ENCODE measurements at regions not wholly inside any gene's neighbourhood (a gene's known extent, or its start where the extent isn't known, plus 50 kb on each side); places are given as distances from the start of the nearest gene placed in this dataset.

DNA sequence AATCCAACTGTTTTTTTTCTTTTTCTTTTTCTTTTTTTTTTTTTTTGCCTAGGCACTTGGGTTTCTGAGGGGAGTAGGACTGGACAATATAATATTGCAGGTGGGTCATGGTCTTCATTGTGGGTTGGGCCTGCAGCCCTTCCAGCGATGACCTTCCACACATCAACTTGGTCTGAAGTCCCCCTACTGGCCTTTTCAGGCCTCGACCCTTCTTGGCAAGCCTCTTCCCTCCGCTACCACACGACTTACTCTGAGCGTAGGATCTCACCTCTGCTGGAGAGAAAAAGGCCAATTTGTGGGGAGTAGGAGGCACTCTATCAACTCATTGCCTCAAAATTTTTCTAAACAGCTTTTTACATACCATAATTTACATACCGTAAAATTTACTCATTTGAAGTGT lies 51.1 kb upstream of the GRIK3 start:
- DNase-seq, result no peak

DNA sequence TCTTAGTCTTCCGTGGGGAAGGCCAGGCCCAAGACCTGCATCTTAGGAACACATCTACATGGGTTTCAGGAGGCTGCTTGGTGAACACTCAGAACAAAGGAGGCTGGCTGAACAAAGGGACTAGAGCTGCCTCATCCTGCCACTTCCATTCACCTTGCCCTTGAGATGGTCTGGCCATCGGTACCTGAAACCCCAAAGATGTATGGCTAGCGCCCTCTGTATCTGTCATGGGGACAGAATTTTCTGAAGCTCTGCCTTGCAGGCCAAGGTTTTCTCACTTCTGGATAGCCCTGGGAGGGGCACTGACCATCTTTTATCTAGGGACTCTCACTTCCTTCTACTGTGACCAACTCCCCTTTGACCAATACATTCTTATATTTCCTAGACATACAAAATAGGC lies 55.4 kb upstream of the GRIK3 start:
- no peak for DNase-seq

DNA sequence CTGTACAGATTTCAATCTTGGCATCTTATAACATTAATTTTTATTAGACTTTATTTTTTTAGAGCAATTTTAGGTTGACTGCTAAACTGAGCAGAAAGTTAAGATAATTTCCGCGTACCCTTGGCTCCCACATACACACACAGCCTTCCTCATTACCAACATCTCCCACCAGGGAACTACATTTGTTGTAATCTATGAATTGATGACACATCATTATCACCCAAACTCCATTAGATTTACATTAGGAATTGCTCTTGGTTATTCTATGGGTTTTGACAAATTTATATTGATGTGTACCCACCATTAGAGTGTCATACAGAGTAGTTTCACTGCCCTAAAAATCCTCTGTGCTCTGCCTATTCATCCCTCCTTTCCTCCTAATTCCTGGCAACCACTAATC lies 56.4 kb upstream of the GRIK3 start:
- DNase-seq, result no peak

DNA sequence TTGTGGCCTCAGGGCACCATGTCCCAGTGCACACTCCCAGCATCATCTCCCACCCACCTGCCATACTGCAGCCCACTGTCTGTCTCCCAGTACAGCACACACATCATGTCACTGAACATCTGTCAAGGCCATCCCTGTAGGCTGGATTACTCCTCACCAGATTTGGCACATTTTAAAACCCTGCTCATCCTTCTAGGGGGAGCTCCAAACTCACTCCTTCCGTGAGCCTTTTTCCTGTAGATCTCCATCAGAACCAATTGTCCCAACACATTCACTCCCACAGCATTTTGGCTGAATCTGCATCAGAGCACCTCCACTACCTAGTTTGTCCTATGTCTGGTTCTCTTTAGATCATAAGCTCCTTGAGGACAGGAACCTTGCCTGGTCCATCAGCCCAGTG lies 58.6 kb upstream of the GRIK3 start:
- DNase-seq, result no peak

DNA sequence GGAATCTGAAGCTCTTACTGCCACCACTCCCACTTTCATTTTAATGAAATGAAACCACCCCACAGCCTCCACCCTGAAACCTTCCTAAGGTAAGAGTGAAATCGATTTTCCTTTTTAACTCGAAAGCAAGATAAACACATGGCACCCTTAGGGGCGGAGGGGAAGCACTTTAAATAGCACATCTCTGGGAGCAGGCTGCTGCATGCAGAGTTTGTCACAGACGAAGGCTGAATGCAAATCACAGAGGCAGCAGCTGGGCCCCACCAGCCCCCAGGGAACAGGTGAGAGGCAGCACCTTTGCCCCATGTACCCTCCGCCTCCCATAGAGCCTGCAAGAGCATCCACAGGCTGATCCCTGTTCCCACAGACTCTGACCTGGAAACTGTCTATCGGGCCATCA lies 60.0 kb upstream of the GRIK3 start:
- no peak for DNase-seq

DNA sequence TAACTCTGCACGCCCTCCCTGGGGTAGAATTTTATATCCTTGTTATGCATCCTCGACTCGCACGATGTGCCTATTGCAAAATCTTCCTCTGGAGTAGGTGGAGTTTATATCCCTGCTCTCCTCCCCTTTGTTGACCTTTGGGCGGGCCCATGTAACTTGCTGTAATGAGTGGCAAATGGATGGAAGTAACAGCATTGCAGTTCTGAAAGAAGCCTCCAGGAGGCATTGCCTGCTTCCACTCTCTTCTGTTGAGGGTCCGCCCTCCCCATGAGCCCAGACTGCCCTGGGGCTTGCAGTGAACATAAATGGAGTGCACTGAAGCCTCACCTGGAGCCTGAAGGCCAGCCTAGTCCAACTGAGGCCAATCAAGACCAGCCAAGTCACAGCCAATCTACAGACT lies 62.2 kb upstream of the GRIK3 start:
- no peak for DNase-seq

DNA sequence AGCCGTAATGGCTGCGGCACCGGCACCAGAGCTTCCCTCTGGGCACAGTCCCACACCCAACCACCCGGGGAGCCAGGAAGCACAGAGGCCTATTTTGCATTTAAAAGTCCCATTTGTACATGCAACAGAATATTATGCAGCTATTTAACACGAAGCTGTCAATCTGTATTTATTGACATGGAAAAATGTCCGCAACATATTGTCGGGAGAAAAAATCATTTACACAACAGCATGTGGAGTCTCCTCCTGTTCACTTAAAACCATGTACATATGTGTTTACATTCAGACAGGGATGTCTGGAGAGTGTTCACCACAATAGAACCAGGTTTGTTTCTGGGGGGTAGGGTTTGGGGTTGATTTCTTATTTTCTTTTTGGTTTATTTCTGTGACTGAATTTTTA lies 63.4 kb upstream of the GRIK3 start:
- DNase-seq, result no peak

DNA sequence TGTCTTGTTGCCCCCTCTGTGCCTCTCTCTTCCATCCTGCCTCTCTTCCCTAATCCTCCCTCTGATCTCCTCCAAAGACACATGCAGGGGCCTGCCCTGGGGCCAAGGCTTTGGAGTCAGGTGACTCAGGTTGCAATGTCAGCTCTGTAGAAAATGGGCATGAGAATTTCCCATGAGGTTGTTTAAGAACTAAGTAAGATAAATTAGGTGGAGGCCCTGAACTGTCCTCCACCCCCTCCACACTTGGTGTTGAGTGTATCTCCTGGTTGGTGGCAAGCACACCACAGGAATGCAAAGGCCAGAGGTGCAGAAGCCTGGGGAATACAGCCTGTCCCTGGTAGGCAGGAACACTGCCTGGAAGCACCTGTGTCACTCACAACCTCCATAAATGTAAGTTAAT lies 63.9 kb upstream of the GRIK3 start:
- DNase-seq, result no peak

DNA sequence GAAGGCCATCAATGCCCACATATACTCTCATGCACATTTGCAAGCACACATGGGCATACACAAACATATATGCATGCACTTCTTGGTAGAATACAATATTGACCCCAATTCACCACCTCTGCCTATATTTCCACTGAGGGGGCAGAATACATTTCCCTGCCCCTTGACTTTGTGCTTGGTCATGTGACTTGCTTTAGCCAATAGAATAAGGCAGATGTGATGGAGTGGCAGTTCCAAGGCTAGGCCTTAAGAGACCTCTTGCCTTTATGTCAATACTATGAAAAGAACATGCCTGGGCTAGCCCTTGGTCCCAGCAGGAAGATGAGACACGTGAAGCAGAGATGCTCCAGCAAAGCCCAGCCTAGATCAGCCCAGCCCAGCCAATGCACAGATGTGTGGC lies 66.0 kb upstream of the GRIK3 start:
- DNase-seq, result no peak

DNA sequence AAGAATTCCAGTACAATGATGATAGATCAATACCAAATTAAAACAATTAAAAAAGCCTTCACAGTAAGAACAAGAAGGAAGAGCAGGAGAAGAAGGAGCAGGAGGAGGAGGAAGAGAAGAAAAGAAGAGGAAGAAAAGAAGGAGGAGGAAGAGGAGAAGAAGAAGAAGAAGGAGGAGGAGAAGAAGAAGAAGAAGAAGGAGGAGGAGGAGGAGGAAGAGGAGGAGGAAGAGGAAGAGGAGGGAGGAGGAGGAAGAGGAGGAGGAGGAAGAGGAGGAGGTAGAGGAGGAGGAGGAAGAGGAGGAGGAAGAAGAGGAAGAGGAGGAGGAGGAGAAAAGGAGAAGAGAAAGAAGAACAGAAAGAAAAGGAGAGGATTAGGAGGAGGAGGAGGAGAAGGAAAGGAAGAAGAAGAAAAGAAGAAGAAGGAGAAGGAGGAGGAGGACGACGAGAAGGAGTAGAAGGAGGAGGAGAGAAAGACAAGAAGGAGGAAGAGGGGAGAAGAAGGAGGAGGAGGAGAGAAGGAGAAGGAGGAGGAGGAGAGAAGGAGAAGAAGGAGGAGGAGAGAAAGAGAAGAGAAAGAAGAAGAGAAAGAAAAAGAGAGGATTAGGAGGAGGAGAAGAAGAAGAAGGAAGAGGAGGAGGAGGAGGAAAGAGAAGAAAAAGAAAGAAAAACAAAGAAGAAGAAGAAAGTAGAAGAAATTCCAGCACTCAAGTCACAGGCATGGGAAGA lies 68.5 kb upstream of the GRIK3 start:
- no peak for DNase-seq

DNA sequence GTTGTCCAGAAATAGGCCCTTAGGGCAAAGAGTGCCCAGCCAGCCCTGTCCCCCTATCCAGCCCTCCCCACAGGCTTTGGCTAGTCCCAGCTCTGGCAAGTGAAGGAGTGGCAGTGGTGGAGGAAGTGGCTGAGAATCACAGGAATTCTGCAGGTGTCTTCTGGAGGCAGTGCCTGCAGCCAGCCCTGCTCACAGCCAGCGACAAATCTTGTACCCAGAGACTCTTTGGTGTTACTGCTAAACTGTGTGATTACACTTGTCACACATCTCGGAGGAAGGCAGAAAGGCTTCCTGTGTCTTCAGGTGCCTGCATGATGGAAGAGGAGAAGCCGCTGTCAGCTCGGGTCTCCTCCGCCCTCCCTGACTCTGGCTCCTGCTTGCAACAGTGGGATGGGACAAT lies 71.6 kb upstream of the GRIK3 start:
- no peak for DNase-seq

DNA sequence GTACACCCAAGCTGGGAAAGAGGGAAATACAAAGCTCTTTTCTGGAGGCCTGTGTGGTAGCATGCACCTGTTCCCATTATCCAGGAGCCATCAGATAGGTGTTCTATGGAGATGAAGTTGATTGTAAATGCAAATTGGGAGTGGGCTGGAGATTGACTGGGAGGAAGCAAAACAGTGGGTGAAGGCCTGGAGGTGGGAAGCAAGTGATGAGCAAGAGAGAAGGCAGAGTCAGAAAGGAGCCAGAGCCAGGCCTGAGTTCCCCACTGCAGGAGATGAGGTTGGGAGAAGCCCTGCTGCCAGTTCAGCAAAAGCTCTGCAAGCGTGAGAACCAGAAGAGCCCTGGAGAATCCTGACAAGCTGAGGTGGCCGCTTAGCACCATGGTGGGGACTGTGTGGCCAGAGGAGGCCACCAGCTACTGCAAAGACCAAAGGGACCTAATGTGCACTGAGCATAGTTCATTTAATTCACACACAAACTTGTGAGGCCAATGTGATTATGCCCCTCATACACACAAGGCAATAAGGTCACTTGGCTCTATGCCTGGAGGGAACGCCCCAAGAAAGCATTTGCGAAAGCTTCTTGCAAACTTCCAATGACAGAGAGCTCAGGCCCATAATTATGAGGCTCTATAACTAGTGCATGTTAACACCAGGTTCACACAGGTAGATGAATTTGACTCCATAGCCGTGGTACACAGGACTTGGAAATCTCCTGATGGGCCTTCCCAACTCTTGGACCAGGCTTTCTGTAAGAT lies 73.0 kb upstream of the GRIK3 start:
- DNase-seq, result no peak

DNA sequence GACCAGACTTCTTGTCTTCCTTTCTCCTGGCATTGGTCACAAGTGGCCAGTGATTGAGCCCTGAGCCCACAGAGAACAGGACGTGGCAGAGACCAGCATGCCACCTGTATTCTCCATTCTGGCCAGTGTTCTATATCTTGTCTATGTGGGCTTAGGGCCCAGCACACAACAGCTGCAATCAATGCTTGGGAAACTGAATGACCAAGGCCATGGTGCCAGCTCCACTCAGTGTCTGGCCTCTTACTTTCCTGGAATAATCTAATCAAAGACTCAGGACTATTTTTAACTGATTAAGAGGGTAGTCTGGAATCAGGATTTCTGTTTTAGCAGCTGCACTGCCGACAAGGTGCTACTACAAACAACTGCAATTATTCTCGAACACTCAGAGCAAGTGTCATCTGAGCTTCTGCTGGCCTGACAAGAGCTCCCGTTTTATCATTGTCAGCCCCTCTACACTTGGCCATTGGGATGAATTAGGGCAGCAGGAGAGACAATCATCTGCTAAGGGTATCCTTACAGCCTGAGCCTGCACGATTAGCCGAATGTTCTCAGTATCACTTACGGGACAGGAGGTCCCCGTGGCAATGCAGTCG lies 74.4 kb upstream of the GRIK3 start:
- no peak for DNase-seq

DNA sequence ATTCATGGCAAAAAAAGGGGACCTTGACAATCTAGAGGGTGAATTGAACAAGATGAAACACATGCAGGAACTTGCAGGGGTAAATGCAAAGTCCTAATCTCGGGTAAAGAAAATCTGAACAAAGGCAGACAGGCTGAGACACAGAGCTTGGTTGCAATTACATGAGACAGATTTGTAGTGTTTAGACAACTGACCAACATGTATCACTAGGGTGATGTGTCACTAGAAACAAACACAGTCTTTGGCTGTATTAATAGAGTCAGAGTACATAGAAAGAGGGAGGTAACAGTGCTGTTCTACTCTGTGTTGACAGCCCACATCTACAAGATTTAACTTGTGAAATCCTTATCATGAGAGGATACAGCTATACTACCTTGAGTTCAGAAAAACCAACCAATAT lies 78.1 kb upstream of the GRIK3 start:
- no peak for DNase-seq

DNA sequence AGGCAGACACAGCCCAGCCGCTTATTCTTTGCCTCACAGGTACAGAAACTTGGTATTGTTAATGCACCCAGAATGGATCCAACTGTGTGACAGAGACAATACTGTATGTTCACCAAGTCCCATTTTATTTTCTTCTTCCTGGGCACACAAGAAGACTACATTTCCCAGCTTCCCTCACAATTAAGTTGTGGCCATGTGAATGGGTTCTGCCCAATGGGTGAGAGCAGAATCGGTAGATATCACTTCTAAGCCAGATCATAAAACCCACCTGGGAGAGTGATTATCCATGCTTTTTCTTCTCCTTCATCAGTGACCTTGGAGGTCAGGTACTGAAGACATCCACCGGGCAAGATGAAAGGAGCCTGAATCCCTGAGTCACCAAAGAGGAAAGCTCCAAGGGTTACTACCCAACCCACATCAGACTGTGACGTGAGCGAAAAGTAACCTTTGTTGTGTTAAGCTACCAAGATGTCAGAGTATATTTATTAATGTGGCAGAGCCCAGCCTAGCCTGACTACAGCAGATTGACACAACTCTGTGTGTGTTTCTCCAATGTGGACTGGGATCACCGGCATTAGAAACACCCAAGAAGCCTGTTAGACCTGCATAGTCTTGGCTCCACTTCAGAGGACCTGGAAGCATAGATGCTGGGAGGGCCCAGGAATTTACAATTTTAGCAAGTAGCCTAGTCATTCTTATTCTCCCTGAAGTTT lies 79.1 kb upstream of the GRIK3 start:
- DNase-seq, result no peak

DNA sequence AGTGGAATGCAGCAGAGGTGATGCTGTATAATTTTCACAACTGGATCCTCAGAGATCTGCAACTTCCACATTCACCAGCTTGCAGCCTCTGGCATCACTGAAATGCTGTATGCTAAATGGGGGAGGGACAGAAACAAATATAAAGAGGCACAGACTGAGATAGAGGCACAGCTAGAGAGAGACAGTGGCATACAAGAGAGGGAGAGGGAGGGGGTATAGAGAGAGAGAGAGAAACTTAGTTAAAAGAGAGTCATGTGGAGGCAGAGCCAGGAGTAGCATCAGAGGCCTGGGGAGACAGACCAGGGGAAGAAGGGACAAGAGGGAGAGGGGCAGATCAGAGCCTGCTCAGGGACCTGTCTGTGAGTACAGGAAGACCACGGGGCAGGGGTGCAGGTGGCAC lies 84.5 kb upstream of the GRIK3 start:
- DNase-seq, result no peak

DNA sequence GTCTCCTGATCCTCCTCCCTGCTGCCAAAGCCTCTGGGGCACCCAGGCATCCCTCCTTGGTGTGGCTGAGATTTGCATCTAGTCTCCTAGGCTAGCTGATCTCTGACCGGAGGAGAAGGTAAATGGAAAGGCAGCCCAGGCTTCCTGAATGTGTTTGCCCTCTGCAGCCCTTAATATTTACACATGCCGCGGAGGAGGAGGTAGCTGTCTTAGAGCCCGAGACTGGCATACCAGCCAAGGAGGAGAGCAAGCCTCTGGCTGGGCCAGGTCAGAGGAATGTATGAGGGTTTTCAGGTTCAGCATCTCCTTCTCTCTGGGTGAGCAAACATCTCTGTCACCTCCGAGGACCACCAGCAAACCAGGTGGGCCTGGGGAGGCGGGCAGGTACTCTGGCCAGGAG lies 86.0 kb upstream of the GRIK3 start:
- no peak for DNase-seq

DNA sequence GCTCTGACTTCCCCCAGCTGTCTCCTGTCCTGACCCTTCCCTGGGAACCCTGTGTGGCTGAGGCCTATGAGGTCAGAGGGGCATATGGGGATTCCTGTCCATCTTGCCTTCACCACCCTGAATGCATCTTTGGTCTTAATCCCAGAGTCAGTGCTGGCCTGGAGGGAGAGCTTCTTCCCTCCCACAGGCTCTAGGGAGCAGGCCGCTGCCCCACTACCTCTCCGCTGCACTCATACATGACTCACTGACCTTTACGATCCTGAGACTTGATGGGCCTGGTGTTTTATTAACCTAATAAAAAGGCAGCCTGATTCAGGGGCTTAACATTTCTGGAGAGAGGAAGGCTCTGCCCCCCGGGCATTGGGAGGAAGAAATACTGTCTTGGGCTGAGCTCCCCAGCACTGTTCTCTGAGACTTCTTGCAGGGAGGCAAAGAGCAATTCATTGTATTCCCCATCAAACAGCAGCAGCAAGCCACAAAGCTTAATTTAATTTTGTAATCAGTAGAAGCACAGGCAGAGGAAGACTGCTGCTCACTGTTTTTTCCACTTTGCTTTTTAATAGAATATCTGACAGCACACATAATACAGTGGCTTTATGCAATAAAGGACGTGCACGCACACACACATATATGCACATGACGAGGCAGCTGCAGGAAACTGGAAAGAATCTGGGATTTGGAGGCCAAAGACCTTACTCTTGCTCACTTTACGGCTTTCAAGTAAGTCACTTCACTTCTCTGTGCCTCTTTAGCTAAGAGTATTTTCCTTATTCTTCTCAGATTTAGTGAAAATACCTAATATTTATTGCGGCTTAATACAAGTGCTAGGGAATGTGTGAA lies 89.2 kb upstream of the GRIK3 start:
- DNase-seq, result no peak

DNA sequence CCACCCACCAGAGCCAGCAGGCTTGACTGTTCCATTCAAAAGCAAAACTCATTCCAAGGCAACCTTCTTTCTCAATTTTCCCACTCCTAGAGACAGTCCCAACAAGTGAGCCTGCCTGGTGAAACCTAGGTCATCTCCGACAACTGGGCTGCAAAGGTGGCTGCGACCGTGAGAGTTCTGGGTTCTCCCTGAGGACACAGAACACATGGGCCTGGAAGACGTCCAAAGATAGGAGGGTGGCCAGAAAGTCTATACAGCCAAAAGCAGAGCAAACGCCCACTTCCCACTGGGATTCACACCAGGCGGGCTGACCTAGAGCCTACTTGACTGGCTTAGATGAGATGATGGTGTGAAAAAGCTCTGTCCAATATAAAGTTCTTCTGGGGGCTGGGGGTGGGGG lies 90.2 kb upstream of the GRIK3 start:
- DNase-seq, result no peak

DNA sequence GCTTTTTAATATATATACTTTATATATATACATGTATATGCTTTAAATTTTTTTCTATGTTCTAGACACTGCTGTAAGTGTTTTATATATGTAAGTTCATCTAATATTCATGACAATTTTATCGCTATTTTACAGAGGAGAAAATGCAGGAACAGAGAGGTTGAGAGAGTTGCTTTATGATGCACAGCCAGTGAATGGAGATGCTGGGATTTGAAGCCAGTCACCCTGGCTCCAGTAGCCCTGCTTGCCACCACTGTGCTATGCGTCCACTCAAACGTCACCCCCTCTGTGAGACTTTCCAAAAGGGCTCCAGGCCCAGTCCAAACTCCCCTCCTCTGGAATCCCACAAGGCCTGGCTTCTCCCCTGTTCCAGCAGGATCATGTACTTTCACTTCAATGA lies 91.0 kb upstream of the GRIK3 start:
- DNase-seq, result no peak

DNA sequence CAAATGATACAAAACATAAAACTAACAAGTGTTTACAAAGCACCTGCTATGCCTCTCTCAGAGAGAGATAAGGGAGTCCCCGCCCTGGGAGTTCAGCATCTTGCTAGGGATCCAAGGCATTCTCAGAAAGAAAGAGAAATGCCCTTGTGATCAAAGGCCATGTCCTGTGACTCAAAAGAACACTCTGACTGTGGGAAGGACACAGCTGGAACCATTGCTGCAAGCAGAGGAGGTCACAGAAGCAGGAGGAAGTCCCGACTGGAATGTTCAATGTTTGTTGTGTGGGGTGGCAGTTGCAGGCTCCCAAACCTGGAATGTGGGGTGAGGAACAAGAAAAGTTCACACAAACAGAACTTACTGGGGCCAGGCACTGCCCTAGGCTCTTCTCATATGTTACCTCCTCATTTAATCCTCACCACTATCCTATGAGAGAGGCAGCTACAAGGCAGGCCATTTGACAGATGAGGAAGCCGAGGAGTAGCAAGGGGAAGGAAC lies 93.0 kb upstream of the GRIK3 start:
- DNase-seq, result no peak

DNA sequence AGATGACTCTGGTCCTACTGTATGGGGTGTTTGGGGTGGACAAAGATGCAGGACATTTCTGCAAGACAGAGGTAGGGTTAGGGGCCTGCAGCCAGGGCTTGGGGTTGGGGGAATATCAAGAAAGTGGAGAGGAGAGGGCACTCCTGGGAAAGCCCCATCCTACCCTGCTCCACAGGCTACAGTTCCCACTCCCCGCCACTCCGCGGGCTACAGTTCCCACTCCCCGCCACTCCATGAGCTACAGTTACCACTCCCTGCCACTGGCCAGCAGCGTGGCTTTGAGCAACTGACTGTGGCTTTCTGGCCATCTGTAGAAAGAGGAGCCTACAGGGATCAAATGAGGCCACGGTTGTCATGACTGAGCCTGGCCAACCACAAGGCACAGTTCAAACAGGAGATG lies 93.8 kb upstream of the GRIK3 start:
- no peak for DNase-seq
